GM12874 (cell line): ENCODE measurements at regions not wholly inside any gene's neighbourhood (a gene's known extent, or its start where the extent isn't known, plus 50 kb on each side); places are given as distances from the start of the nearest gene placed in this dataset.

Source experiments
- CTCF ChIP-seq: IDR thresholded peaks from 2 replicates; pipeline ENCODE4 v1.5.1; 2011; ENCODE audit warnings: low read depth, mild to moderate bottlenecking, control low read depth, low read length, moderate library complexity; ENCODE audit not compliant: insufficient read depth

- no peak for TF ChIP-seq CTCF
Observed at GRCh38 chr6:140732991-140733390, 1358.5 kb upstream of the CITED2 start.

GRCh38 chr6:140732155-140732554, 1357.7 kb upstream of the CITED2 start:
- no peak for TF ChIP-seq CTCF

- no peak for TF ChIP-seq CTCF
Observed at GRCh38 chr6:140731741-140732140, 1357.3 kb upstream of the CITED2 start.

GRCh38 chr6:140729521-140729920, 1355.1 kb upstream of the CITED2 start:
- no peak for TF ChIP-seq CTCF

GRCh38 chr6:140718021-140718420, 1343.6 kb upstream of the CITED2 start:
- no peak for TF ChIP-seq CTCF

GRCh38 chr6:140713495-140713894, 1339.0 kb upstream of the CITED2 start:
- no peak for TF ChIP-seq CTCF

GRCh38 chr6:140711019-140711613, 1336.7 kb upstream of the CITED2 start:
- TF ChIP-seq CTCF, result no peak
